Testis (tissue), 2 donors: ENCODE measurements at regions not wholly inside any gene's neighbourhood (a gene's known extent, or its start where the extent isn't known, plus 50 kb on each side); places are given as distances from the start of the nearest gene placed in this dataset.

Source experiments
- CTCF ChIP-seq, 3 experiments: fragments of 450-650 bp in 2 of 3; fragments of 200-600 bp in 1 of 3; sonication (generic) in 1 of 3; IDR thresholded peaks; one replicate each; pipeline ENCODE4 v1.5.1; 2016 to 2019; ENCODE audit warnings: antibody characterized with exemption in 3 of 3, mild to moderate bottlenecking in 2 of 3, moderate library complexity in 1 of 3
- POLR2A ChIP-seq: fragments of 450-650 bp; IDR thresholded peaks from one replicate; pipeline ENCODE4 v1.6.1; 2017; ENCODE audit warnings: antibody characterized with exemption, mild to moderate bottlenecking, moderate library complexity

- no peak for TF ChIP-seq CTCF (IDR thresholded peaks at IDR 0.05)
- TF ChIP-seq POLR2A = no peak
Measured at GRCh38 chr5:165521816-165522610, 2016.6 kb downstream of the MAT2B start.
